BLaER1 treated with 17β-estradiol and CSF1 and Interleukin-3, amounts not matched to agents 10 nM and 100 nM (cell line): ENCODE measurements at regions not wholly inside any gene's neighbourhood (a gene's known extent, or its start where the extent isn't known, plus 50 kb on each side); places are given as distances from the start of the nearest gene placed in this dataset.

Experiments used
- H3K27ac ChIP-seq, 11 experiments: shearing (Covaris generic); formaldehyde crosslinking; 2 replicates each; pipeline ENCODE4 v1.8.1; 2022
- H3K27me3 ChIP-seq, 11 experiments: shearing (Covaris generic); formaldehyde crosslinking; 2 replicates each; pipeline ENCODE4 v1.8.1; 2022
- H3K36me3 ChIP-seq, 11 experiments: shearing (Covaris generic); formaldehyde crosslinking; 2 replicates each; pipeline ENCODE4 v1.8.1; 2022
- H3K4me1 ChIP-seq, 10 experiments: shearing (Covaris generic); formaldehyde crosslinking; 2 replicates each; pipeline ENCODE4 v1.8.1; 2022
- H3K4me2 ChIP-seq, 11 experiments: shearing (Covaris generic); formaldehyde crosslinking; 2 replicates each; pipeline ENCODE4 v1.8.1; 2022
- H3K4me3 ChIP-seq, 10 experiments: shearing (Covaris generic); formaldehyde crosslinking; 2 replicates each; pipeline ENCODE4 v1.8.1; 2022
- H3K9ac ChIP-seq, 11 experiments: shearing (Covaris generic); formaldehyde crosslinking; 2 replicates each; pipeline ENCODE4 v1.8.1; 2022
- H3K9me3 ChIP-seq, 11 experiments: shearing (Covaris generic); formaldehyde crosslinking; replicated peaks in 1 of 11; 2 replicates each; pipeline ENCODE4 v1.8.1; 2022
- H4K20me1 ChIP-seq, 11 experiments: shearing (Covaris generic); formaldehyde crosslinking; 2 replicates each; pipeline ENCODE4 v1.8.1; 2022
- Cebpa-rat ChIP-seq, 11 experiments: shearing (Covaris generic); IDR thresholded peaks; 2 replicates each; pipeline ENCODE4 v1.8.1; 2022

DNA sequence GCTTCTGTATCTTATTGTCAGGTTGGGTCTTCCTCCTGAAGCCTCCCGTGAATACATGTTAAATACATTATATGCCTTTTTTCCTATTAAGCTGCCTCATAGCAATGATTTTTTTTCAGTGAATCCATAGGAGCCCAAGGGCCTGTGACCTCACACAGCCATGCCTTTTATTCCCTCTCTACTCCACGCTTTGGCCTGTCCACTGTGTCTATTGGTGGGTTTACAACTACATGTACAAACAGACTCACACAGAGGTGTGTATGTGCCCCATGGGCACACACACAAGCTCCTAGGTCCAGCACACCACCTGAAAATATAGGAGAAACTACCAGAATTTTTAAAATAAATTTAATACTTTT, 560.4 kb downstream of the IPMK start:
- Histone ChIP-seq H3K4me2 (no peak overlapping the region), H3K4me1 (peaks cover 0 to 9% (median 0%) of the 10 kb centered on the region in 10 experiments; a peak in 6 of 20 replicates), H3K27ac (no peak overlapping the region), H3K4me3 (no peak overlapping the region), H3K36me3 (no peaks in the 10 kb centered on the region), H3K9ac (no peak overlapping the region), H3K9me3 (no peaks in the 10 kb centered on the region), H4K20me1 (no peaks in the 10 kb centered on the region), H3K27me3 (no peaks in the 10 kb centered on the region)
- no peak for TF ChIP-seq Cebpa-rat (IDR thresholded peaks at IDR 0.05)

DNA sequence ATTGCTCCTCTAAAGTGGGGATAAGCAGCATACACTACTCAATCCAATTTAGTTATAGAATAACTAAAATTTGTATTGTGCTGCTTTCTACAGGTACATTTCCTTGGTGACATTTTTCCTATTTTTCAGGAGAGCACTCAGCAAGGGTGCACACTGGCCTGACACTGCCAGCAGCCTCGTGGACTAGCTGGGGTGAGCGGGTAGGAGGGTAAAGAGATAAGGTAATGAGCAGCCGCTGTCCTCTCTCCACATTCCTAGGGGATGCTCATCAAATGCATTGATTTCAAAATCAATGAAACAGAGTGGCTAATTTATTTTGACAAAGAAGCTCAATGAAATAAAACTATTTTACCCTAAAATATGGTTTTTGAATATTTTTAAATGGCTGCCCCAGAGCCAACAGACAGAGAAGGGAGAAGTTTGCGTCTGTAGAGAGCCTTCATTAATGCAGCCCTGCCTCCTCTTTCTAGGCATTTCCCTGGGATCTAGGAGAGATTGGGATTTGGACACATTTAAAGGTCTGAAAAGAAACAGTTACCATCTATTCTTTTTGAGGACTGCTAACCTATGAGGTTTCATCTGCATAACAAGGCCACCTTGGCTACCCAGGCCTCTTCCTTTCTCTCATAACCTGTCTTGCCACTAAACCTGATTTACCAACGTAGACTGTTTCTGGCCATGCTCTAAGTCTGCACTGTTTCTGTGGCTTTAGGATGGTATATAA, 561.0 kb downstream of the IPMK start:
- no peak for TF ChIP-seq Cebpa-rat (IDR thresholded peaks at IDR 0.05)
- no peaks in the 10 kb centered on the region for H3K27me3 ChIP-seq
- peaks cover 0 to 9% (median 0%) of the 10 kb centered on the region in 10 experiments; a peak in 6 of 20 replicates for H3K4me1 ChIP-seq
- no peaks in the 10 kb centered on the region for H4K20me1 ChIP-seq
- no peak overlapping the region for H3K27ac ChIP-seq
- no peak overlapping the region for H3K4me2 ChIP-seq
- H3K4me3 ChIP-seq: no peak overlapping the region
- H3K36me3 ChIP-seq: no peaks in the 10 kb centered on the region
- no peaks in the 10 kb centered on the region for H3K9me3 ChIP-seq
- H3K9ac ChIP-seq: no peak overlapping the region

DNA sequence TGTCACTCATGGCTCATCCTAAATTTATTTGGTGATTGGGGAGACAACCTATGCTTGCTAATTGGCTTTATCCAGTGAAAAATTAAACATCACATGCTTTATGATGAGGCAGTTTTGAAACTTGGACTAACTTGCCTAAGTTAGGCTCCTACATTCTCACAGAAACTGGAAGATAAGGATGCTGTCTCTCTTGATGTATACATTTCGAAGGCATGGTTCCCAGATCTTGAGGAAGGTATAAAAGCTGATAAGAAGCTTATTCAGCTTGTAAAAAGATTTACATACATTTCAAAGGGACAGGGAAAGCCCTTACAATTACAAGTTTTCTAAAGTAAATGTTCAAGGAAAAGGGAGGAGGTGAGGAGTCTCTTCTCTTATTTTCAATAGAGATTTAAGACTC, 561.7 kb downstream of the IPMK start:
- no peaks in the 10 kb centered on the region for H3K9me3 ChIP-seq
- no peaks in the 10 kb centered on the region for H4K20me1 ChIP-seq
- H3K4me1 ChIP-seq: peaks cover 0 to 9% (median 0%) of the 10 kb centered on the region in 10 experiments; a peak in 6 of 20 replicates
- no peak for TF ChIP-seq Cebpa-rat (IDR thresholded peaks at IDR 0.05)
- no peaks in the 10 kb centered on the region for H3K36me3 ChIP-seq
- no peaks in the 10 kb centered on the region for H3K27me3 ChIP-seq
- H3K27ac ChIP-seq: no peak overlapping the region
- H3K4me3 ChIP-seq: no peak overlapping the region
- no peak overlapping the region for H3K9ac ChIP-seq
- H3K4me2 ChIP-seq: no peak overlapping the region

DNA sequence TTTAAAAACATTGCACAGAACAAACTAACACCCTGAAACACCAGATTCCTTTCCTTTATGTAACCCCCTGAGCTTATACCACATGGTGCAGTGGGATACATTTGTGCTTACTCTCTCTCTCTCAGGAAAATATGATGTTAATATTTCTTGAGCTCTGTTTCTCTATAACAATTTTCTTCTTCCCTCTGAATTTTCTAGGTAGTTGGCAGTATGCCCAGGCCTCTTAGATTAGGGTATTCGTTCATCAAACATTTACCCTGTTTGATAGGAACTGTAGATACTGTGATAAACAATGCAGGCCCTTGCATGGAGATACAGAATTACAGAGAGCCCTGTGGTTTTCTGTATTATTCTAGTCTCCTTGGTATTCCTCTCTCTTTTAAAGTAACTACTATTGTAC, 567.8 kb downstream of the IPMK start:
- Histone ChIP-seq H3K27me3 (no peaks in the 10 kb centered on the region), H4K20me1 (no peaks in the 10 kb centered on the region), H3K36me3 (no peaks in the 10 kb centered on the region), H3K9me3 (no peaks in the 10 kb centered on the region), H3K4me3 (no peak overlapping the region), H3K9ac (no peak overlapping the region), H3K4me2 (no peak overlapping the region), H3K4me1 (peaks cover 0 to 14% (median 0%) of the 10 kb centered on the region in 10 experiments; a peak in 6 of 20 replicates), H3K27ac (no peak overlapping the region)
- TF ChIP-seq Cebpa-rat (IDR thresholded peaks at IDR 0.05): no peak

GRCh38 chr10:57696641-57697040, 571.1 kb downstream of the IPMK start:
- no peak overlapping the region for H3K27ac ChIP-seq
- 0 out of 20 replicates have a peak, but pooled peaks cover 0 to 5% (median 0%) of the 10 kb centered on the region in 10 experiments for H3K4me1 ChIP-seq
- H3K9ac ChIP-seq: no peak overlapping the region
- H3K4me2 ChIP-seq: no peak overlapping the region
- no peak for TF ChIP-seq Cebpa-rat (IDR thresholded peaks at IDR 0.05)
- no peaks in the 10 kb centered on the region for H3K27me3 ChIP-seq
- no peaks in the 10 kb centered on the region for H4K20me1 ChIP-seq
- no peak overlapping the region for H3K4me3 ChIP-seq
- H3K36me3 ChIP-seq: no peaks in the 10 kb centered on the region
- no peaks in the 10 kb centered on the region for H3K9me3 ChIP-seq

DNA sequence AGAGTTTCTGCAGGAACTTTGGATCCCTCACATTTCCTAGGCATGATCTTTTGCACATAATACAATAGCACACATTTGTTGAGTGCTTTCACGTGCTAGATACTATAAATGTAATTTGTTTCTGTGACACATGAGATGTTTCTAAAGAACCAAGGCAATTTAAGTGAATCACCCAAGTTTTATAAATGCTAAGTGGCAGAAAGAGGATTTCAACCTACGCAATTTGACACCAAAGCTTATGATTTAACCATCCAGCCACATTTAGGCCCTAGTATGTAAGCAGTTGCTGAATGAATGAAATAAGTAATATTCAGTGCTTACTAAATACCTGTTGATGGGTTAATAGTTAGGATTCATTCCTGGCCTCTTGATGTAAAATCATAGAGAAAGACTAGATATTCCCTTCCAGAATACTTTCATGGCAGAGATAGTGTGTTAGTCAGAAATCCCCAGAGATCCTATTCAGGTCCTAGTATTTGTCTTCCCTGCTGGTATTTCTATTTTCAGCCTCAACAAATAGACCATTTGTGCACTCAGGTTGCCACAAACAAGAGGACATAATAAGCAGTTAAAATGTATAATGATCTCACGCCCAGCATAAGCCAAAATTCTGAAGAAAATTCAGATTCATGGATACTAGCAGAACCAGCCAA, 572.6 kb downstream of the IPMK start:
- Histone ChIP-seq H3K9me3 (no peaks in the 10 kb centered on the region), H3K4me1 (0 out of 20 replicates have a peak, but pooled peaks cover 0 to 5% (median 0%) of the 10 kb centered on the region in 10 experiments), H3K9ac (no peak overlapping the region), H3K27me3 (no peaks in the 10 kb centered on the region), H3K4me3 (no peak overlapping the region), H3K27ac (no peak overlapping the region), H4K20me1 (no peaks in the 10 kb centered on the region), H3K4me2 (no peak overlapping the region), H3K36me3 (no peaks in the 10 kb centered on the region)
- TF ChIP-seq Cebpa-rat (IDR thresholded peaks at IDR 0.05): no peak

GRCh38 chr10:57692255-57692980, 575.3 kb downstream of the IPMK start:
- no peaks in the 10 kb centered on the region for H3K9me3 ChIP-seq
- no peak overlapping the region for H3K9ac ChIP-seq
- no peaks in the 10 kb centered on the region for H4K20me1 ChIP-seq
- no peaks in the 10 kb centered on the region for H3K27me3 ChIP-seq
- 0 out of 20 replicates have a peak, but pooled peaks cover 0 to 5% (median 0%) of the 10 kb centered on the region in 10 experiments for H3K4me1 ChIP-seq
- no peak for TF ChIP-seq Cebpa-rat (IDR thresholded peaks at IDR 0.05)
- no peak overlapping the region for H3K4me3 ChIP-seq
- H3K4me2 ChIP-seq: no peak overlapping the region
- H3K36me3 ChIP-seq: no peaks in the 10 kb centered on the region
- H3K27ac ChIP-seq: no peak overlapping the region

DNA sequence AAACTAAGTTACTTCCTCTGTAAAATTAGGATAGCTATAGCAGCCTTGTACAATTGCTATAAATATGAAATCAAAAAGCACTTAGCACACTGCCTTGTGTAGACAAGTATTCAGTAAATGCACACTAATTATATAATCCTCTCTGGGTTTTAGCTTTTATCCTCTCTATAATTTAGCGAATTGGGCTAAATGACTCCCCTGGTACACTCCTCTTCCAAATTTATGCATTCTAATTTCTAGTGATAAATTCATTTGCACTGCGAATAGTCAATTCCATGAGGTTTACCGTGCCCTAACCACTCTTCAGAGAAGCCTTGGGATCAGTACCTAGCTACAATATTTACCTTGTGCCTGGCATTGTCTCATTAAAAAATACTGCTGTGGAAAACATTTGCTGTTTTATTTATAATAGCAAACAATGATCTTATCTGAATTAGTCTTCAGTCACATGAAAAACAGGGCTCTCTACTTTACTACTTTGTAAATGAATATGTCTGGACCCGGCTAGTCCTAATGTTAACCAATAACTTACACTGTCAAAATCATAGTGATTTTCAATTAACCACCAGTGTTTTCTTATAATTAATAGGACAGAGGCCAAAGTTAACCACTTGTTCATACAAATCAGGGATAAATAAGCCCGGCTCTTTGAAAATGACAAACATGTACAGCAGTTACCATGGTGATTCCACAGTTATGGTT, 577.9 kb downstream of the IPMK start:
- no peak for TF ChIP-seq Cebpa-rat (IDR thresholded peaks at IDR 0.05)
- no peak overlapping the region for H3K9ac ChIP-seq

GRCh38 chr10:57679916-57680315, 587.8 kb downstream of the IPMK start:
- H3K27ac ChIP-seq: no peak overlapping the region
- no peaks in the 10 kb centered on the region for H4K20me1 ChIP-seq
- no peaks in the 10 kb centered on the region for H3K27me3 ChIP-seq
- H3K4me1 ChIP-seq: no peaks in the 10 kb centered on the region
- H3K36me3 ChIP-seq: no peaks in the 10 kb centered on the region
- no peak overlapping the region for H3K9ac ChIP-seq
- no peak overlapping the region for H3K4me2 ChIP-seq
- H3K4me3 ChIP-seq: no peak overlapping the region
- TF ChIP-seq Cebpa-rat (IDR thresholded peaks at IDR 0.05): no peak
- 0 out of 22 replicates have a peak, but pooled peaks cover 0 to 6% (median 0%) of the 10 kb centered on the region in 11 experiments for H3K9me3 ChIP-seq

More for the DNA sequence above, 577.9 kb downstream of the IPMK start:
- H3K4me3 ChIP-seq: no peak overlapping the region
- H3K4me2 ChIP-seq: no peak overlapping the region
- H3K4me1 ChIP-seq: no peaks in the 10 kb centered on the region
- no peaks in the 10 kb centered on the region for H3K36me3 ChIP-seq
- no peaks in the 10 kb centered on the region for H3K9me3 ChIP-seq
- H3K27ac ChIP-seq: no peak overlapping the region
- no peaks in the 10 kb centered on the region for H3K27me3 ChIP-seq
- no peaks in the 10 kb centered on the region for H4K20me1 ChIP-seq
